B cell (primary cell): ENCODE measurements at regions not wholly inside any gene's neighbourhood (a gene's known extent, or its start where the extent isn't known, plus 50 kb on each side); places are given as distances from the start of the nearest gene placed in this dataset.

Experiments
- ATAC-seq: fragments of 200-7000 bp; cut with Tn5 transposase; one replicate; pipeline ENCODE4 v1.10.0; 2021; ENCODE audit warnings: low read depth, mild to moderate bottlenecking, moderate number of reproducible peaks, moderate library complexity
- CTCF ChIA-PET: fragments of 350-600 bp; sonication (Branson Sonifier 250); formaldehyde crosslinking; loops from one replicate; lab custom pipeline; 2021; ENCODE audit warnings: antibody characterized with exemption, inconsistent platforms; lab: Charles Lee
- POLR2A ChIA-PET: fragments of 350-600 bp; sonication (Branson Sonifier 250); formaldehyde crosslinking; loops from one replicate; lab custom pipeline; 2021; ENCODE audit warnings: antibody characterized with exemption; lab: Charles Lee
- DNase-seq: peaks from one replicate; pipeline ENCODE4 v3.0.0; 2013
- H2AFZ ChIP-seq: 2 replicates; pipeline ENCODE4 v1.6.1; 2012; ENCODE audit warnings: mild to moderate bottlenecking, low read depth, low read length; ENCODE audit not compliant: insufficient read depth, poor library complexity, severe bottlenecking
- H3K27ac ChIP-seq, 2 donors: 1 replicate in 1 of 2; 2 replicates in 1 of 2; pipeline ENCODE4 v1.5.1; 2012 to 2013; ENCODE audit warnings: low read length in 2 of 2, mild to moderate bottlenecking in 2 of 2, moderate library complexity in 1 of 2
- H3K27me3 ChIP-seq, 4 experiments: fragments of 200-600 bp in 1 of 4; sonication (generic) in 1 of 4; replicated peaks in 1 of 4; 1 replicate in 2 of 4; 2 replicates in 2 of 4; pipeline versions ENCODE4 v1.6.1 to v1.7.0; 2013 to 2016; ENCODE audit warnings: low read length in 3 of 4, mild to moderate bottlenecking in 2 of 4, mixed read lengths in 1 of 4, moderate library complexity in 1 of 4; ENCODE audit not compliant: insufficient read depth in 4 of 4, control insufficient read depth in 3 of 4; ENCODE audit errors: control extremely low read depth in 1 of 4
- H3K36me3 ChIP-seq, 2 experiments: replicated peaks in 1 of 2; 1 replicate in 1 of 2; 2 replicates in 1 of 2; pipeline versions ENCODE4 v1.6.1 to v1.7.1; 2013; ENCODE audit warnings: low read length in 1 of 2; ENCODE audit not compliant: insufficient read depth in 2 of 2, control insufficient read depth in 1 of 2; ENCODE audit errors: control extremely low read depth in 1 of 2, extremely low read depth in 1 of 2
- H3K4me1 ChIP-seq, 2 donors: fragments of 200-600 bp in 1 of 2; sonication (generic) in 1 of 2; 1 replicate in 1 of 2; 2 replicates in 1 of 2; pipeline versions ENCODE4 v1.5.1 to v1.6.1; 2013 to 2017; ENCODE audit warnings: low read length in 2 of 2; ENCODE audit not compliant: control insufficient read depth in 2 of 2, insufficient read depth in 2 of 2
- H3K4me2 ChIP-seq: replicated peaks from 2 replicates; pipeline ENCODE3; 2012; ENCODE audit warnings: mild to moderate bottlenecking, low read depth, low read length; ENCODE audit not compliant: poor library complexity, severe bottlenecking
- H3K4me3 ChIP-seq, 5 experiments: fragments of 200-600 bp in 1 of 5; sonication (generic) in 1 of 5; 1 replicate in 3 of 5; 2 replicates in 2 of 5; pipeline versions ENCODE4 v1.5.1 to v1.7.0; 2011 to 2016; ENCODE audit warnings: low read length in 4 of 5, mild to moderate bottlenecking in 4 of 5, low read depth in 2 of 5, control low read depth in 1 of 5, moderate library complexity in 1 of 5; ENCODE audit not compliant: insufficient read depth in 1 of 5; ENCODE audit errors: control extremely low read depth in 1 of 5, extremely low read depth in 1 of 5
- H3K79me2 ChIP-seq: fragments of 200-600 bp; sonication (generic); one replicate; pipeline ENCODE4 v1.6.0; 2016; ENCODE audit warnings: low read length; ENCODE audit not compliant: control insufficient read depth, insufficient read depth
- H3K9ac ChIP-seq: fragments of 200-600 bp; sonication (generic); 2 replicates; pipeline ENCODE4 v1.6.1; 2017; ENCODE audit warnings: mild to moderate bottlenecking, low read length, moderate library complexity
- H3K9me3 ChIP-seq, 3 donors: one replicate each; pipeline versions ENCODE4 v1.6.1 to v1.7.1; 2013; ENCODE audit warnings: low read length in 2 of 3; ENCODE audit not compliant: control insufficient read depth in 2 of 3, insufficient read depth in 1 of 3; ENCODE audit errors: control extremely low read depth in 1 of 3
- H4K20me1 ChIP-seq: 2 replicates; pipeline ENCODE4 v1.6.0; 2012; ENCODE audit warnings: mild to moderate bottlenecking, low read length; ENCODE audit not compliant: insufficient read depth, control insufficient read depth, poor library complexity, severe bottlenecking
- H3K27ac Mint-ChIP-seq: one replicate; pipeline ENCODE4 v1.8.0; 2021; ENCODE audit warnings: mixed read lengths
- H3K27me3 Mint-ChIP-seq: one replicate; pipeline ENCODE4 v1.8.0; 2021; ENCODE audit warnings: mixed read lengths
- H3K4me1 Mint-ChIP-seq: one replicate; pipeline ENCODE4 v1.8.0; 2021; ENCODE audit warnings: mixed read lengths
- H3K4me3 Mint-ChIP-seq: one replicate; pipeline ENCODE4 v1.8.0; 2021; ENCODE audit warnings: mixed read lengths
- H3K9me3 Mint-ChIP-seq: one replicate; pipeline ENCODE4 v1.8.0; 2022; ENCODE audit warnings: mixed read lengths; ENCODE audit not compliant: insufficient read depth
- EZH2 ChIP-seq: IDR thresholded peaks from 2 replicates; pipeline ENCODE4 v1.6.1; 2012; ENCODE audit warnings: borderline replicate concordance, low read depth, mild to moderate bottlenecking, moderate library complexity, low read length; ENCODE audit not compliant: insufficient read depth, poor library complexity, severe bottlenecking
- WGBS: methylation state at CpG from one replicate; pipeline ENCODE4 v1.1.5; 2013; ENCODE audit warnings: missing lambda C conversion rate; ENCODE audit not compliant: insufficient coverage; 5-methylcytosine and 5-hydroxymethylcytosine counted together
- intact Hi-C: fragments of 100-400 bp; cut with micrococcal nuclease; formaldehyde crosslinking; loops from one replicate; pipeline ENCODE4 v1.10.0; 2022
- TF ChIP-seq, protein P1 (sequence below): fragments of 200-600 bp; IDR thresholded peaks from one replicate; pipeline ENCODE4 v1.8.0; 2022; ENCODE audit warnings: antibody characterized with exemption, mild to moderate bottlenecking

DNA sequence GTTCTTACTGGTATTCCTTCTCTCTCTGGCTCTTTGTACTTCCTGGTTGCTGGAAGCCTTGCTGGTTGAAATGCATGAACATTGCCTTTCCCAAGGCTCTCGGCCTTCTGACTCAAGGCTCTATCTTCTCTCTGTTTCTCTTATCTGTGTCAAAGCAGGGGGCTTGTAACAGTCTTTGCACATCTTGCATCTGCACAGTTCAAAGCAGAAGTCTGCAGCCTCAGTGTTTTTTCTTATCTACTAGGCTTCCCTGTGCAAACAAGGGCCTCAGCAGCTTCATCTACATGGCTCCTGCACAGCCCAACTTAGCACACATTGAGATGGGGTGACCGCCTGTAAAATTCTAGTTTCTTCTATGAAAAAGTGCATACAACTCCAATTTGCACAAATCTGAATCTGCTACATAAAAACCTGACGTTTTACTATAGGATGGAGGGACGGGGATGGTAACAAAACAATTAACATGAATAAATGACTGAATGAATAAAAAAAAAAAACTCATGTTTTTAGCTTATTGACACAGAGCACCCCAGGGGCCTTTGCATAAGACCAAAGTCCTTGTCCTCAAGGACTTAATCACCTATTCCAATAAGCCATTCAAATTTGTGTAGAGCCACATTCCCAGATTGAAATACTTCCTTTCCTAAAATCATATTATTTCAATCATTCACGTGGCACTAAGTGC lies 458.3 kb downstream of the LMO4 start:
- intact Hi-C loops: no loop called here
- H3K36me3 ChIP-seq: no peaks in the 10 kb centered on the region
- no peaks in the 10 kb centered on the region for H3K4me1 ChIP-seq
- H2AFZ ChIP-seq: no peak overlapping the region
- Mint-ChIP-seq H3K27me3 (no peaks in the 10 kb centered on the region), H3K4me1 (no peaks in the 10 kb centered on the region), H3K9me3 (no peaks in the 10 kb centered on the region), H3K4me3 (no peak overlapping the region), H3K27ac (no peak overlapping the region)
- H3K4me3 ChIP-seq: no peak overlapping the region
- 100% methylated on average over 1 of the region's 5 CpGs for WGBS
- ATAC-seq (no peak), DNase-seq (no peak)
- no peaks in the 10 kb centered on the region for H4K20me1 ChIP-seq
- POLR2A ChIA-PET: no interaction called here
- H3K27ac ChIP-seq: no peak overlapping the region
- no peaks in the 10 kb centered on the region for H3K27me3 ChIP-seq
- CTCF ChIA-PET: no interaction called here
- no peak overlapping the region for H3K9ac ChIP-seq
- no peaks in the 10 kb centered on the region for H3K9me3 ChIP-seq
- H3K4me2 ChIP-seq: no peak overlapping the region
- no peak for TF ChIP-seq EZH2
- TF ChIP-seq, protein P1, sequence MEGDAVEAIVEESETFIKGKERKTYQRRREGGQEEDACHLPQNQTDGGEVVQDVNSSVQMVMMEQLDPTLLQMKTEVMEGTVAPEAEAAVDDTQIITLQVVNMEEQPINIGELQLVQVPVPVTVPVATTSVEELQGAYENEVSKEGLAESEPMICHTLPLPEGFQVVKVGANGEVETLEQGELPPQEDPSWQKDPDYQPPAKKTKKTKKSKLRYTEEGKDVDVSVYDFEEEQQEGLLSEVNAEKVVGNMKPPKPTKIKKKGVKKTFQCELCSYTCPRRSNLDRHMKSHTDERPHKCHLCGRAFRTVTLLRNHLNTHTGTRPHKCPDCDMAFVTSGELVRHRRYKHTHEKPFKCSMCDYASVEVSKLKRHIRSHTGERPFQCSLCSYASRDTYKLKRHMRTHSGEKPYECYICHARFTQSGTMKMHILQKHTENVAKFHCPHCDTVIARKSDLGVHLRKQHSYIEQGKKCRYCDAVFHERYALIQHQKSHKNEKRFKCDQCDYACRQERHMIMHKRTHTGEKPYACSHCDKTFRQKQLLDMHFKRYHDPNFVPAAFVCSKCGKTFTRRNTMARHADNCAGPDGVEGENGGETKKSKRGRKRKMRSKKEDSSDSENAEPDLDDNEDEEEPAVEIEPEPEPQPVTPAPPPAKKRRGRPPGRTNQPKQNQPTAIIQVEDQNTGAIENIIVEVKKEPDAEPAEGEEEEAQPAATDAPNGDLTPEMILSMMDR: no peak
- no peaks in the 10 kb centered on the region for H3K79me2 ChIP-seq

GRCh38 chr1:87787551-87787950 lies 458.9 kb downstream of the LMO4 start:
- no peak for TF ChIP-seq EZH2
- TF ChIP-seq, protein P1: no peak
- Histone ChIP-seq H3K27ac (no peak overlapping the region), H3K27me3 (no peaks in the 10 kb centered on the region), H3K4me3 (no peak overlapping the region), H4K20me1 (no peaks in the 10 kb centered on the region), H3K9ac (no peak overlapping the region), H3K4me1 (no peaks in the 10 kb centered on the region), H3K4me2 (no peak overlapping the region), H3K36me3 (no peaks in the 10 kb centered on the region), H2AFZ (no peak overlapping the region), H3K9me3 (no peaks in the 10 kb centered on the region), H3K79me2 (no peaks in the 10 kb centered on the region)
- H3K27me3 Mint-ChIP-seq: no peaks in the 10 kb centered on the region
- CTCF ChIA-PET: no interaction called here
- H3K4me1 Mint-ChIP-seq: no peaks in the 10 kb centered on the region
- POLR2A ChIA-PET: no interaction called here
- intact Hi-C loops: no loop called here
- ATAC-seq (no peak), DNase-seq (no peak)
- H3K4me3 Mint-ChIP-seq: no peak overlapping the region
- no peak overlapping the region for H3K27ac Mint-ChIP-seq
- WGBS: 50% methylated on average over 2 of the region's 3 CpGs
- no peaks in the 10 kb centered on the region for H3K9me3 Mint-ChIP-seq
